Endothelial cell of umbilical vein (primary cell): ENCODE measurements at regions not wholly inside any gene's neighbourhood (a gene's known extent, or its start where the extent isn't known, plus 50 kb on each side); places are given as distances from the start of the nearest gene placed in this dataset.

Experiments
- BruUV-seq: library from RNA; stranded (reverse); fragments of 400-500 nt; replicated peaks from 2 replicates; lab custom pipeline; 2021; lab: Mats Ljungman, UMichigan
- CTCF ChIA-PET: fragments of 300-600, 350-600 bp; sonication (Branson Sonifier 250); formaldehyde crosslinking; loops from one replicate; lab custom pipeline; 2021; ENCODE audit warnings: antibody characterized with exemption, inconsistent platforms; lab: Charles Lee
- POLR2A ChIA-PET: fragments of 300-600, 350-600 bp; sonication (Branson Sonifier 250); formaldehyde crosslinking; loops from one replicate; lab custom pipeline; 2021; ENCODE audit warnings: antibody characterized with exemption, inconsistent platforms; lab: Charles Lee
- DNase-seq: peaks from one replicate; pipeline ENCODE4 v3.0.0-alpha.2; 2011; ENCODE audit warnings: low read depth, low spot score
- FAIRE-seq: peaks from 2 replicates; lab custom pipeline; 2011; peaks lifted over from hg19 to GRCh38; lab: Jason Lieb, UNC
- H2AFZ ChIP-seq: 2 replicates; pipeline ENCODE4 v1.6.0; 2012; ENCODE audit warnings: low read depth, low read length, control low read depth, inconsistent platforms
- H3K27ac ChIP-seq: 2 replicates; pipeline ENCODE4 v1.5.1; 2011; ENCODE audit warnings: low read depth, mild to moderate bottlenecking, control low read depth, low read length, moderate library complexity; ENCODE audit not compliant: insufficient read depth
- H3K27me3 ChIP-seq, 2 experiments: 2 replicates each; pipeline versions ENCODE4 v1.6.0 to v1.6.1; 2011; ENCODE audit warnings: low read length in 2 of 2, mixed read lengths in 1 of 2; ENCODE audit not compliant: control insufficient read depth in 2 of 2, insufficient read depth in 2 of 2
- H3K36me3 ChIP-seq, 2 experiments: 2 replicates in 1 of 2; 3 replicates in 1 of 2; pipeline ENCODE4 v1.5.1; 2011; ENCODE audit warnings: low read length in 2 of 2, mild to moderate bottlenecking in 1 of 2, moderate library complexity in 1 of 2; ENCODE audit not compliant: control insufficient read depth in 2 of 2, insufficient read depth in 2 of 2; ENCODE audit errors: extremely low read depth in 1 of 2
- H3K4me1 ChIP-seq: 3 replicates; pipeline ENCODE4 v1.5.1; 2011; ENCODE audit warnings: mild to moderate bottlenecking, low read length; ENCODE audit not compliant: control insufficient read depth, insufficient read depth; ENCODE audit errors: extremely low read depth
- H3K4me2 ChIP-seq: 2 replicates; pipeline ENCODE4 v1.6.1; 2011; ENCODE audit warnings: low read length, control low read depth, mixed read lengths; ENCODE audit not compliant: insufficient read depth
- H3K4me3 ChIP-seq, 3 experiments: fragments of 200-600 bp in 1 of 3; sonication (generic), shearing (Covaris generic) in 1 of 3; replicated peaks in 1 of 3; 2 replicates each; pipeline ENCODE4 v1.5.1; 2011 to 2016; ENCODE audit warnings: control low read depth in 3 of 3, low read length in 3 of 3, mild to moderate bottlenecking in 2 of 3, inconsistent platforms in 1 of 3, low read depth in 1 of 3, moderate library complexity in 1 of 3; ENCODE audit not compliant: insufficient read depth in 1 of 3
- H3K79me2 ChIP-seq: 2 replicates; pipeline ENCODE4 v1.6.0; 2012; ENCODE audit warnings: low read length, inconsistent platforms; ENCODE audit not compliant: control insufficient read depth, insufficient read depth
- H3K9ac ChIP-seq: replicated peaks from 2 replicates; pipeline ENCODE3; 2011; ENCODE audit warnings: low read length, control low read depth; ENCODE audit not compliant: insufficient read depth; ENCODE audit errors: extremely low read depth
- H3K9me1 ChIP-seq: replicated peaks from 3 replicates; pipeline ENCODE4 v1.6.0; 2011; ENCODE audit warnings: mild to moderate bottlenecking, low read length; ENCODE audit not compliant: control insufficient read depth, insufficient read depth; ENCODE audit errors: extremely low read depth
- H3K9me3 ChIP-seq: replicated peaks from 2 replicates; pipeline ENCODE4 v1.5.1; 2012; ENCODE audit warnings: low read length, inconsistent platforms; ENCODE audit not compliant: control insufficient read depth, insufficient read depth
- H4K20me1 ChIP-seq: replicated peaks from 2 replicates; pipeline ENCODE3; 2011; ENCODE audit warnings: mild to moderate bottlenecking, low read length; ENCODE audit not compliant: control insufficient read depth, insufficient read depth; ENCODE audit errors: extremely low read depth
- CTCF ChIP-seq, 2 donors: IDR thresholded peaks; 1 replicate in 1 of 2; 2 replicates in 1 of 2; pipeline ENCODE4 v1.5.1; 2011; ENCODE audit warnings: low read length in 2 of 2, mild to moderate bottlenecking in 2 of 2, moderate library complexity in 2 of 2, control low read depth in 1 of 2, inconsistent platforms in 1 of 2, low read depth in 1 of 2; ENCODE audit not compliant: insufficient read depth in 1 of 2; ENCODE audit errors: extremely low read depth in 1 of 2
- EZH2 ChIP-seq: IDR thresholded peaks from 2 replicates; pipeline ENCODE4 v1.6.1; 2012; ENCODE audit warnings: borderline replicate concordance, low read depth, mild to moderate bottlenecking, moderate library complexity, low read length, inconsistent platforms; ENCODE audit not compliant: severe bottlenecking
- FOS ChIP-seq: IDR thresholded peaks from 2 replicates; pipeline ENCODE4 v1.6.1; 2011; ENCODE audit warnings: mild to moderate bottlenecking, low read length, moderate library complexity, borderline replicate concordance; ENCODE audit not compliant: insufficient read depth
- GATA2 ChIP-seq: IDR thresholded peaks from 2 replicates; pipeline ENCODE4 v1.7.0; 2011; ENCODE audit warnings: low read depth, mild to moderate bottlenecking, moderate library complexity, mixed read lengths, low read length; ENCODE audit not compliant: insufficient read length, insufficient read depth
- JUN ChIP-seq: IDR thresholded peaks from 2 replicates; pipeline ENCODE4 v1.6.1; 2011; ENCODE audit warnings: borderline replicate concordance, low read depth; ENCODE audit not compliant: insufficient read length, insufficient read depth
- MAX ChIP-seq: IDR thresholded peaks from 2 replicates; pipeline ENCODE4 v1.6.1; 2011; ENCODE audit not compliant: insufficient read depth, insufficient read length
- MYC ChIP-seq: IDR thresholded peaks from one replicate; pipeline ENCODE4 v1.6.1; 2011; ENCODE audit warnings: mild to moderate bottlenecking, low read depth, low read length
- POLR2A ChIP-seq: IDR thresholded peaks from 2 replicates; pipeline ENCODE4 v1.6.1; 2012; ENCODE audit warnings: low read depth, mild to moderate bottlenecking, control low read depth, low read length
- POLR2AphosphoS5 ChIP-seq: IDR thresholded peaks from 2 replicates; pipeline ENCODE4 v1.6.1; 2012; ENCODE audit warnings: low read depth, mild to moderate bottlenecking, control low read depth, low read length, moderate library complexity; ENCODE audit not compliant: insufficient read depth
- dilution Hi-C: fragments of 300-500 bp; cut with MboI; formaldehyde crosslinking; loops from one replicate; pipeline ENCODE4 v1.15.0; 2019; ENCODE audit warnings: low sequenced_read_pairs; ENCODE audit not compliant: extremely low pct_ligation_motif_present
- intact Hi-C: fragments of 100-400 bp; cut with micrococcal nuclease; formaldehyde crosslinking; loops from one replicate; pipeline ENCODE4 v1.10.0; 2022

- Histone ChIP-seq H3K4me1 (no peaks in the 10 kb centered on the region), H3K9ac (no peak overlapping the region), H3K9me1 (no peaks in the 10 kb centered on the region), H3K4me2 (no peak overlapping the region), H3K36me3 (no peaks in the 10 kb centered on the region), H4K20me1 (no peaks in the 10 kb centered on the region), H3K9me3 (no peaks in the 10 kb centered on the region), H3K4me3 (no peak overlapping the region), H2AFZ (no peak overlapping the region), H3K79me2 (no peaks in the 10 kb centered on the region), H3K27me3 (no peaks in the 10 kb centered on the region), H3K27ac (no peak overlapping the region)
- CTCF ChIA-PET = no interaction called here
- POLR2A ChIA-PET = no interaction called here
- intact Hi-C loops = no loop called here
- no TSS peak for BruUV-seq
- DNase-seq (no peak), FAIRE-seq (no peak)
- TF ChIP-seq POLR2A = no peak
- TF ChIP-seq CTCF (IDR thresholded peaks at IDR 0.05; ENCODE audit: extremely low read depth in 1 of 2, insufficient read depth in 1 of 2, low read depth in 1 of 2, low read length in 2 of 2) = no peak
- no peak for TF ChIP-seq EZH2
- TF ChIP-seq JUN = no peak
- no peak for TF ChIP-seq MYC
- no peak for TF ChIP-seq GATA2
- no peak for TF ChIP-seq MAX
- no peak for TF ChIP-seq POLR2AphosphoS5
- TF ChIP-seq FOS = no peak
- dilution Hi-C loops = no loop called here
These were observed 124.2 kb upstream of the OLFM3 start for GRCh38 chr1:102120910-102121309.
